CD4-positive, alpha-beta T cell treated with Interleukin-17A for 1 hour (primary cell): ENCODE measurements at regions not wholly inside any gene's neighbourhood (a gene's known extent, or its start where the extent isn't known, plus 50 kb on each side); places are given as distances from the start of the nearest gene placed in this dataset.
"Not testable (repeated sequence)": the region's sequence is repeated elsewhere in the genome, so short reads cannot be mapped to it uniquely, and the experiment has no call there.

Source experiments
- DNase-seq: peaks from one replicate; pipeline ENCODE4 v3.0.0-alpha.2; 2020

GRCh38 chr2:393711-394696 lies 106.1 kb upstream of the ALKAL2 start:
- DNase-seq: peak; percentile 65

GRCh38 chr2:392926-393280 lies 105.0 kb upstream of the ALKAL2 start:
- DNase-seq: peak; percentile 8

- no peak for DNase-seq
These were observed 104.5 kb upstream of the ALKAL2 start for GRCh38 chr2:392181-392925.

- no peak for DNase-seq
These were observed 103.8 kb upstream of the ALKAL2 start for GRCh38 chr2:391696-392095.

GRCh38 chr2:390959-391358 lies 103.1 kb upstream of the ALKAL2 start:
- no peak for DNase-seq

GRCh38 chr2:389985-390384 lies 102.1 kb upstream of the ALKAL2 start:
- not testable (repeated sequence) for DNase-seq

GRCh38 chr2:388752-389151 lies 100.9 kb upstream of the ALKAL2 start:
- DNase-seq: not testable (repeated sequence)

- DNase-seq: no peak
These were observed 100.1 kb upstream of the ALKAL2 start for GRCh38 chr2:387980-388421.

- DNase-seq: no peak
These were observed 98.7 kb upstream of the ALKAL2 start for GRCh38 chr2:386406-387103.

- DNase-seq: no peak
These were observed 97.9 kb upstream of the ALKAL2 start for GRCh38 chr2:385785-386184.

GRCh38 chr2:385061-385460 lies 97.2 kb upstream of the ALKAL2 start:
- DNase-seq: no peak

GRCh38 chr2:383888-384287 lies 96.0 kb upstream of the ALKAL2 start:
- DNase-seq: no peak

GRCh38 chr2:383178-383577 lies 95.3 kb upstream of the ALKAL2 start:
- no peak for DNase-seq

GRCh38 chr2:382728-383022 lies 94.8 kb upstream of the ALKAL2 start:
- DNase-seq: no peak

GRCh38 chr2:381941-382727 lies 94.2 kb upstream of the ALKAL2 start:
- DNase-seq: no peak

- DNase-seq: no peak
These were observed 93.3 kb upstream of the ALKAL2 start for GRCh38 chr2:381181-381580.

GRCh38 chr2:380772-381171 lies 92.9 kb upstream of the ALKAL2 start:
- no peak for DNase-seq

- no peak for DNase-seq
These were observed 92.3 kb upstream of the ALKAL2 start for GRCh38 chr2:380221-380620.

- no peak for DNase-seq
These were observed 91.9 kb upstream of the ALKAL2 start for GRCh38 chr2:379778-380177.

GRCh38 chr2:378364-378763 lies 90.5 kb upstream of the ALKAL2 start:
- no peak for DNase-seq

- DNase-seq: no peak
These were observed 89.5 kb upstream of the ALKAL2 start for GRCh38 chr2:377414-377813.

- DNase-seq: no peak
These were observed 88.0 kb upstream of the ALKAL2 start for GRCh38 chr2:375956-376307.
